HG03565 (cell line): ENCODE measurements at regions not wholly inside any gene's neighbourhood (a gene's known extent, or its start where the extent isn't known, plus 50 kb on each side); places are given as distances from the start of the nearest gene placed in this dataset.

Experiments
- ATAC-seq: cut with Tn5 transposase; IDR thresholded peaks from one replicate; pipeline ENCODE4 v1.9.1; 2021; ENCODE audit warnings: mild to moderate bottlenecking, moderate library complexity; ENCODE audit not compliant: unreplicated experiment

GRCh38 chr5:86875539-86875938, 257.8 kb downstream of the COX7C start:
- ATAC-seq: no peak

GRCh38 chr5:86878250-86878649, 260.5 kb downstream of the COX7C start:
- no peak for ATAC-seq

DNA sequence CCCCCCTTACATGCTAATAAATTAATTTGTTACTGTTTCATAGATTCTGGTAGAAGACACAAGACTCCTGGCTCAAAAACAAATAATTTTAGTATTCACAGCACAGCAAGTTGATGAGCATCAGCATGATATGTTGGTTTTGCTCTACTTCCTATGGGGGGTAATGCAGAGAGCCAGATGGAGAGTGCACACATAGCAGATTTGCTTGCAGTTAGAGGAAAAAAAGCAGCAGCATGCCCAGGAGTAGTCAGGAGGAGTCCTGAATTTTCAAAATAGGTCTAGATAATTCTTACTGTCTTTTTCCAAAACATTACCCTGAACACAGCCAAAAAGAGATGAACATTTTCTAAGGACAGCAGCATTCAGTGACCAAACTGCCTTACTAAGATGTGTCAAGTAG, 261.3 kb downstream of the COX7C start:
- no peak for ATAC-seq

GRCh38 chr5:86880344-86880743, 262.6 kb downstream of the COX7C start:
- ATAC-seq: no peak

DNA sequence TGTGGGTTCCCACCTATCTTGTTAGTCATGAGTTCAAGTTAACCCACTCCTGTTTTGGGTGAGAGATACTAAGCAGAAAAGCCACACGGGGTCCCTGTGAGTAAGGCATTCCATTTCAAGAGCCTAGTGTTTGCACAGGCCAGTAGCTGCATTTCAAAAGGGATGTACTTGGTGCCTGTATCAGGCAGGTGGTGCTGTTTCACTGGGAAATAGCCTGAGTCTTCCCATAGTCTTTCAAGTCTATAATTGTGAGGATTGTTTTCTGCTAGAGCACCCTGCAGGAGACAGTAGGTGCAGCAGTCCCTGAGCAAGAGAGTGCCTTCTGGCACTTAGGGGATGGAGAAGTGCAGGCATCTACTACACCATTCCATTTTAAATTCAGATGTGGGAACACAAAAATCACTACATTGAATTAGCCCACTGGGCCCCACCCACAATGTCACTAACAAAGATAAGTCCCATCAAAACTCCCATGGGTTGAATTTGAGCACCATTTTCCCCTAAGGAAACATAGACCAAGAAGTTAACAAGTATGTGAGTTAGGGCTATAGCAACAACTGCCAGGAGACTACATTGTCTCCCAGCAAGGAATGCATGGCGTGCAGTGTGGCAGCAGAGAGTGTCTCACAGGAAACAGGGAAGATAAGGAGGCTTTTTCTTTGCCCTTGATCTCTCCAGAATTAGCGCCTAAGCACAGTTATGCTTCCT, 263.2 kb downstream of the COX7C start:
- ATAC-seq: peak; percentile 97

DNA sequence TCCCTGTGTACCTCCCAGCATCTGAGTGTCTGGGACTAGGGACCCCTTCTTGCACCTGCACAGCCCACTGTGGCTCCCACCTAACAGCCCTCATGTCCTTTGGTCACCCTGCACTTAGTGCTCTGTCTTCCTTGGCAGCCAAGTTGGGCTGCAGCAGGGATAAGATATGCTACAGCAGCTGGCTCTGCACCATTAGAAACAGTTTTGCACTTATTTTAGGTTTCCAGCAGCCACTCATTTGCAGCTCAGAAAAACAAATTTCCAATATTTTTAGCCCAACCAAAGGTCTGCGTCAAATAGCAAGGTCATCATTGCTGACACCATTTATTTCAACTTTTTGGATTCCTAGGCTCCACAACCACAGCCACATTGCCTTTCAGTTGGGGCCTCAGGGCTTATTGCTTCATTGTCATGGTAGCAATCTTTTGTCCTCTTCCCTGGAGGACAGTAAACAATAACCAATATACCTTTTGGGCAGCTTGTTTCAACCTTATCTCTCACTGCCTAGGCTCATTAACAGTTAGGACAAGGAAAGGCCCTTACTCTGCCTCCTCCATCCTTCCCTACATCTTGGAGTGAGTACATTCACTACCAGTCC, 263.9 kb downstream of the COX7C start:
- no peak for ATAC-seq

DNA sequence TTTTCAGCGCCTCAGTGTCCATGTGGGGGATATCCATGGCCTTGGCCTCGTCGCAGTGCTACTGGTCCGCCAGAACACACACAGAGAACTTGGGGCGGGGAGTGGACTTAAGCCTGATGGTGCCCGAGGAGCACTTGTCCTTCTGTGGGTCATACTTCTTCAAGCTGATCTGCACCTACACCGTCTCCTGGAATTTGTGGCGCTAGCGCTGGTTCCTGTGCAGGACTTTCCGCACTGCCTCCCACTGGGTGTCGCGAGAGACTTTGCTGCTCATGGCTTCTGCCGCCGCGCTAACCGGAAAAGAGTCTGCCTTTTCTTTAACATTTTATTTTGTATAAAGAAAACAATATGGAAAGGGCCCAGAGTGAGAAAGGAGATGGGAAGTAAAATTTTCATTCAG, 266.9 kb downstream of the COX7C start:
- no peak for ATAC-seq

DNA sequence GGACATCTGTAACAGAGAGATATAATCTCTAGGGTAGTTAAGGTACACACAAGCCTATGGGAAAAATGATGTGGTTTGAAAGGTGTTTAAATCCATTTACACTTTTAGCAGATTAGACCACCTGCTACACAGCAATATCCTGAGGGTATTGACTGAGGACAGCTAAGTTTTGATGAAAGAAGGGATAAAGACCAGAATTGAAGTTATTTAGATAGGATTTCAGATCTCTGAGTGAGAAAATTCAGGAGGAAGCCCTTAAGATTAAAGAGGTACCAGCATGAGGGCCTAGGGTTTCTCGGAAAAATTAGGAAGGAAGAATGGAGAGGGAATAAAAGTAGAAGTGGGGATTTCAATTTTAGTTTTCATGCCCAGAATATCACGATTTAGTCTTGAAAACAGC, 267.3 kb downstream of the COX7C start:
- no peak for ATAC-seq

DNA sequence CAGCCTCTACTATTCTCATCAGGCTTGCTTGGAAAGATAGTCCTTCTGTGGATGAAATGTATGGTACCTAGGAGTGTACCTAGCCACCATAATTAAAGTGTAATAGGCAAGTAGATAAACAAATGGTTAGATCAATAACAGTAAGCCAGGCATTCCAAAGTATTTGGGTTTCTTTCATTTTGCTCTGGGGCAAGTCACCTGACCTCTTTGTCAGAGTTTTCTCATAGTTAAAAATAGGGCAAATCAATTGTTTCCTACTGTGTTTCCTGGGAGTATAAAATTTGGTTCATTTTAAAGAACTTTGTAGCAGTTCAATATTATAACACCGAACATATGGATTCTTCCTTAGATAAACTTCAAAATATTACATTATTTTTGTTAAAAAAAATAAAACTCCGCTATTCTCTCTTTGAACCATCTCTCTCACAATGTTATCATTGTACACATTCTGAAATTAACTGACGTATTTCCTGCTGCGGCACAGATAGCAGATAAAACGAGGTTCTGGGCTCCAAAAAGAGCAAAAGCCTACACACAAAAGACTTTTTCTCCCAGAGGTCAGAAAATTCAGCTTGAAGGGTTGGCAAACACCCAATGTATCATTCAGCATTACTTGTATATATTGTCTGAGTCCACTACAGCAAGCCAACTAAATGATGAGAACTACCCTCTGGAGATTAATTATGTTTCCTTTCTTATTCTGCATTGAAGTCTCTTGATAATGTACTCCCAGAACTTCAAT, 267.9 kb downstream of the COX7C start:
- no peak for ATAC-seq

- ATAC-seq: no peak
Measured at GRCh38 chr5:86890375-86890774, 272.6 kb downstream of the COX7C start.

DNA sequence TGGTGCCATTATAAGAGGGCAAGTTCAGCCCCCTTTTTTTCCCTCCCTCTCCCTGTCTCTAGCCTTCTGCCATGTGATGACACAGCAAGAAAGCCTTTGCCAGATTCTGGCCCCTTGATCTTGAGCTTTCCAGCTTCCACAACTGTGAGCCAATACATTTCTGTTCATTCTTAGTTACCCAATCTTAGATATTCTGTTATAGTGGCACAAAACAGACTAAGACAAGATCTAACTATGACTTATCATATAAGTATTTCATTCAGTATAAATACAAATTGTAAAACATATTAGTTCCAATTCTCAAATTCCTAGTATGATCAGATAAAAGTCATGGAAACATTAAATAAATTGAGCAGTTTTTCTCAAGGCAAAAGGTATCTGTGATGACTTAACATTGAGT, 276.3 kb downstream of the COX7C start:
- ATAC-seq: no peak

- no peak for ATAC-seq
Measured at GRCh38 chr5:86896916-86897315, 279.2 kb downstream of the COX7C start.

DNA sequence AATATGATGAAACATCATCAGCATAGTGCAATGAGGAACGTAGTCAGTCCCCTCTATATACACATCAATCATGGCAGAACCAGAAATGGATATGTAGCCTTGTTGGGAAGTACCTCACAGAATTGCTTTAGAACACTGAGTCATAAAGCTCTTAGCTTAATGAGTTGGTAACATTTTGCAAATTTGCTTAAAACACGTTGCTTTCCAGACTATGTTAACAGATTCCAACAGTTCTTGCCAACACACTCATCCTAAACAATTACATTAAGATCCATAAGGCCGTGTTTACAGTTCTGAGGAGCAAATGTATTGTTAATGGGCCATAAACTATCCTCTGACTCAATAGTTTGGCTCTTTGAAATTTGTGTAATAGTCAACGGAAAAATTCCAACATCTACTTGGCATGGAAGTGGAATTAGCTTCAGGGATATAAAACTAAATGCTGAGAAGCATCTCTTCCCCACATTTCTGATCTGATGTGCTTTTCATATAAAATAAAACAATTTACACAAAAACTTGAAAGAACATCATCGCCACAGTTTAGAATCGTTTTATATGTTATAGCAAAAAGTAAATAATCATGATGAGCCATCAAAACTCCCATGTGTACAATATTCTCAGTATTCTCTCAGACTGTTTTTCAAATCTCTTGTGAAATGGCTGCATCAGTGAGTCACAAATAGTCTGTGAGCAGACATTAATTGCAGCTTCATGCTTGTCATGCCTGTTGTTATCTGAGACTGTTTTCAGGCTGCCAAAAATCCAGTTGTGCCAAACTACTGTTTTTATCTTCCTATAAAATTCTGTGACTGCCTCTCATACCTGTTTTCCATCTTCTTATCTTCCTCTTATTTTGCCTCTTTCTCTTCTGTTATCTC, 291.9 kb downstream of the COX7C start:
- ATAC-seq: no peak

- ATAC-seq: no peak
Measured at GRCh38 chr5:86917117-86917579, 299.4 kb downstream of the COX7C start.

DNA sequence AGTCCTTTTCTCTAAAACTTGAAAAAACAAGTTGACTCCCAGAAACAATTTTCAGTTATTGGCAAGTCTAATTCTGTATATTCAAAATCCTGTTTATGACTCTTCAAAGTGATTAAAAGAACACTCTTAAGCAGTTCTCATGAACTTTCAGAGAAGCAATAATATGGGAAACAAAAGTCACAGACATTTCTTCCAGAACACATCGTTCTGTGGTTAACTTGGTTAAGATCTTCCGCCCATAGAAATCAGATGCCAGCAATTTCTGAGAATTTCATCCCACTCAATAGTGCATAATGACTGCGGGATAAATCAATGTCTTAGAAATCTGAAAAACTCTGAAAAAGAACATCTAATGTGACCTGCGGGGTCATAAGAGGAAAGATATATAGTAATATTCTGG, 300.5 kb downstream of the COX7C start:
- ATAC-seq: no peak

GRCh38 chr5:86926033-86926432, 308.3 kb downstream of the COX7C start:
- no peak for ATAC-seq

- ATAC-seq: no peak
Measured at GRCh38 chr5:86929123-86929766, 311.5 kb downstream of the COX7C start.

- ATAC-seq: no peak
Measured at GRCh38 chr5:86951761-86952160, 315.9 kb upstream of the RASA1 start.

- no peak for ATAC-seq
Measured at GRCh38 chr5:86964889-86965288, 302.8 kb upstream of the RASA1 start.

- ATAC-seq: no peak
Measured at GRCh38 chr5:86968301-86968753, 299.4 kb upstream of the RASA1 start.

DNA sequence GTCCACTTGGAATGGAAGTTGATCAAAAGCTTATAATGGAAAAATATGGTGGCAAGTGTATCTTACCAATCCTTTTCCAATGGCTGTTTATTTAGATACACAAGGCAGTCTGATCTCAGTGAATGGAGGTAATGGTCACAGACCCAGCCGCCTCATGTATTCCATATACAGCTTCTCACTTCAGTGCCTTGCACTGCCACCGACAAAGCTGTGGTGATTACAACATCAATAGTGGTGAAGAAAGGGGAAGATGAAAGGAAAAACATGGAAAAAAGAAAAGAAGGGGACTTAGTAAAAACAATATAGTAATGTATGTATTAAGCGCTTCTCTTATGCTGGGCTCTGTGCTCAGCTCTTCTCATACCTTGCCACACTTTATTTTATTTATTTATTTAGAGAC, 297.3 kb upstream of the RASA1 start:
- ATAC-seq: no peak
